ENCODE measurements at regions not wholly inside any gene's neighbourhood (a gene's known extent, or its start where the extent isn't known, plus 50 kb on each side); places are given as distances from the start of the nearest gene placed in this dataset.
"Not testable (repeated sequence)": the region's sequence is repeated elsewhere in the genome, so short reads cannot be mapped to it uniquely, and the experiment has no call there.

DNA sequence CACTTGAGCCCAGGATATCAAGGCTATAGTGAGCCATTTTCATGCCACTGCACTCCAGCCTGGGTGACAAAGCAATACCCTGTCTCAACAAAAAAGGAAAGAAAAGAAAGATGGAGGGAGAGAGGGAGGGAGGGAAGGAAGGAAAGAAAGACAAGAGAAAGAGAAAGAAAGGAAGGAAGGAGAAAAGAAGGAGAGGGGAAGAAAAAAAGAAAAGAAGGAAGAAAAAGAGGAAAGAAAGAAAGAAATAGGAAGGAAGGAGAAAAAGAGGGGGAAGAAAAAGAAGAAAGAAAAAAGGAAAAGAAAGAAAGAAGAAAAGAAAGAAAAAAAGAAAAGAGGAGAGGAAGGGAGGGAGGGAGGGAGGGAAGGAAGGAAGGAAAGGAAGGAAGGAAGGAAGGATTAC, 321.5 kb upstream of the CNTNAP2 start:
- DNase-seq (ENCODE audit: low read depth in 2 of 2): no peak

DNA sequence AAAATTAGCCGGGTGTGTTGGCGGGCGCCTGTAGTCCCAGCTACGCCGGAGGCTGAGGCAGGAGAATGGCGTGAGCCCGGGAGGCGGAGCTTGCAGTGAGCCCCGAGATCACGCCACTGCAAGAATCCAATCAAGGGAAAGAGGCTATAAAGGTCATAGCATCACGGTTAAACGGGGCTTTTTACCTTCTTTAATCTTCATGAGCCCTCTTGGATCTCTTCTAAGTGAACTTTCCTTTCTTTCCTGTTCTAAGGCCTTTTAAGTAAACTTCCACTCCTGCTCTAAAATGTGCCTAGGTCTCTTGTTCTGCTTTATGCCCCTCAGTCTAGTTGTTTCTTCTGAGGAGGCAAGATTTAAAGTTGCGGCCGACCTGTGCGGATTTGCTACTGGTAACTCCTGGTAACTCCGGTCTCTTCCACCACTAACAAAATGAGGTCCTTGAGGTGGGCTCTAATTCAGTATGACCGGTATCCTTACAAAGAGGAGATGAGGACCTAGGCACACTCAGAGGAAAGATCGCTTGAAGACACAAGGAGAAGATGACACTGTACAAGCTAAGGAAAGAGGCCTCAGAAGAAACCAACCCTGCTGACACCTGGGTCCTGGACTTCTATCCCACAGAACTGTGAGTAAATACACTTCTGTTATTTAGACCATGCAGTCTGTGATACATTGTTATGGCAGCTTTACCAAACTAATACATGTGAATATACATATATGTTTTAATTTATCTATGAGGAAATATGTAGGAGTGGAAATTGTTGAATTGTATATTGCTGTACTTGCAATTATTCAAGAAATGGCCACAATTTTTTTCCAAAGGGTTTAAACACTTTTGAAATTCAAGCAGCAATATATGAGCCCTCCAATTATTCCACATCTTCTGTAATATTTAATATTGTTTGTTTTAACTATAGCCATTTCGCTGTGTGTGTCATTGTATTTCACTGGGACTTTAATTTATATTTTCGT, 331.5 kb upstream of the CNTNAP2 start:
- DNase-seq (ENCODE audit: low read depth in 2 of 2): no peak

DNA sequence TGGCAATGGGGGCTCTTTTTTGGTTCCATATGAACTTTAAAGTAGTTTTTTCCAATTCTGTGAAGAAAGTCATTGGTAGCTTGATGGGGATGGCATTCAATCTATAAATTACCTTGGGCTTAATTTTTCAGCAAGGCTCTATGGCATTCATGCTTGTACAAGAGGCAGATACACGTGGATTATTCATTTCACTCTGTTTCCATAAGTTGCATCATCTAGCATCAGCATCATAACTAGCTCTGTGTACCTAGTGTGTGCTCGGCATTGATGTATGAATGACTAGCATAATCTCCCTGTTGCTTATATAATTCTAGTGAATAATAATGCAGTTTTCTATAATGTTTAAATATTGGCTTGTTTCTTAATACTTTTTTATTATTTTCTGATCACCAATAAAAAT, 335.2 kb upstream of the CNTNAP2 start:
- DNase-seq (ENCODE audit: low read depth in 2 of 2): not testable (repeated sequence)

DNA sequence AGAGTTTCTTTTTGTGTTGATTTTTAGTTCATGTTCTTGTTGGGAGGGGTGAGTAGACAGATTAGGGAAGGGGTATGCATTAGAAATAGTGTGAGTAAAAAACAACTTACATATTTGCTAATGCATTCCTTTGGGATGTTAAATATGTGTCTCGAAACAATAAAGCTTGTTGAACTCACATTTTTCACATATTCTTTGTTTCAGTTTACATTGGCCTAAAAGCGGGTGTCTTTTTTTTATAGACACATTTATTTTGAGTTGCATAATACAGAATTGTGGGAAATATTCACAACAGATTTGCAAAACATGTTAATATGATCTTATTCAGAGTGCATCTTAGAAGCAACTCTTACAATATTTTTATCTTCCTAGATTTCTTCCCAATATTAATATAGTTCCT, 337.5 kb upstream of the CNTNAP2 start:
- no peak for DNase-seq (ENCODE audit: low read depth in 2 of 2)

DNA sequence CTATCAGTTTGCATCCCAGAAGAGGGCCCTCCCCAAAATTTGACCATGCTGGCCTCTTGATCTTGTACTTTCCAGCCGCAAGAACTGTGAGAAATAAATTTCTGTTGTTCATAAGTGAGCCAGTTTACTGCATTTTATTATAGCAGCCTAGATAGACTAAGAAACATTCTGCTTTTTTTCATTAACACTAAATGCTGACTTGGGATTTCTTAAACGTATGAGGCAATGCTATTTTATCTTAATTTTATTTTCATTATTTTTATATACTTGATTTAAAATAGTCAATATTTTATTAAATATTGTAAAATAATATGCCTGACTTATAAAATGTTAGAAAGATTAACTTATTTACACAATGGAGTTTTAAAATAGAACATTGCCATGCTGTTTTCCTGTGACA, 341.8 kb upstream of the CNTNAP2 start:
- DNase-seq (ENCODE audit: low read depth in 2 of 2): no peak

DNA sequence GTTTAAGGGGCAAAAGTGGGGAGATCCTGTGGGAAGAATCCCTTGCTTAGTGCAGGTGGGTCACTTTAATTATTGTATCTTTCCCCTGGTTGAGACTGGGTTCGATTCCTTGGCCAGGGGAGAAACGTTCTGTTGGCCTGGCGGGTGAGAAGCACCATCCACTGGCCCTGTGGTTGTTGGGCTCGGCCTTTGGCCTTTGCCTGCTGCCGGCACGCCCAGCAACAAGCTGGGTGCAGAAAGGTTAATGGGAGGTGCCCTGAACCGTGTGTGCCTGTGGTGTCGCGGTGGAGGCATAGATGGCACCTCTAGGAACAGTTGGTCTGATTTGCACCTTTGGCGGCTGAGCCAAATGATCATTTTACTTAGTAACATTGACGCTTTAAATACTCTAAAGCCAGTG, 363.6 kb upstream of the CNTNAP2 start:
- no peak for DNase-seq (ENCODE audit: low read depth in 2 of 2)

DNA sequence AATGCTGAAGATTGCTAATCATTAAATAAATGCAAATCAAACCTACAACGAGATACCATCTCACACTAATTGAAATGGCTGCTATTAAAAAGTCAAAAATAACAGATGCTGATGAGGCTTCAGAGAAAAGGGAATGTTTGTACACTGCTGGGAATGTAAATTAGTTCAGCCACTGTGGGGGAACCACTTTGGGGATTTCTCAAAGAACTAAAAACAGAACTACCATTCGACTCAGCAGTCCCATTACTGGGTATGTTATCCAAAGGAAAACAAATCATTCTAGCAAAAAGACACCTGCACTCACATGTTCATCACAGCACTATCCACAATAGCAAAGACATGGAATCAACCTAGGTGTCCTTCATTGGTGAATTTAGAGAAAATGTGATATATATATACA, 379.0 kb upstream of the CNTNAP2 start:
- no peak for DNase-seq (ENCODE audit: low read depth in 2 of 2)

DNA sequence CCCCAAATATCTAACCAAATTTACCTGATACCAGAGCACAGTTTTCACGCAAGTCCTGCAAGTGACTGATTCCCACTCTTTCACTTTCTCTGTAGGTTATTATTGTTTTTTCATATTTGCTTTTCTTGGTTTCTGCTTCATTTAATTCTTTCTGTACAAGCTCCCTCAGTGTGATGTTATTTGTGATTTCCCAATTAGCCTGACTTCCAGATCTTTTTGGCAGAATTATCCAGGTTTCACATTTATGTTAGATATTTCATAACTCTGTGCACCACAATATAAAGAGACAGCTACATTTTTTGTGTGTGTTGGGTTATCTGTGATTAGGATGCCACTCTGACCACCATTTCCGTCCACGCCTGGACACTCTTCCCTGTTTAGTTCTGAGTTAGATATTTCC, 381.5 kb upstream of the CNTNAP2 start:
- no peak for DNase-seq (ENCODE audit: low read depth in 2 of 2)

DNA sequence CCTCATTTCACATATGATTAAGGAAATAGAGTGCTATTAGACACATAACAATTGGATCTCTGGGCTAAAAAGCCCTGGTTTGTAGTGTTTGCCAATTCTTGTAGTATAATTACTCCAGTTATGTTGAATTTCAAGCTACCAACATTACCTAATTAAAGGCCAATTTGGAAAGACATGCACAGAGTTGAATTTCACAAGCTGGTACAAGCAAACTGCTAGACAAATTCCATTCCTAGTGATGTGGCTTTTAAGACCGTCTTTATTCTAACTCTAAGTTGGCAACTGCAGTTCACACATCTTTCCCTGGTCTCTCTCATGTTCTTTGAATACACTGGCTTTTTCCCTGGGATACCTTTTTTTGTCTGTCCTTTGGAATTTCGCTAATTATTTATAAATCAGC, 384.1 kb upstream of the CNTNAP2 start:
- no peak for DNase-seq (ENCODE audit: low read depth in 2 of 2)

DNA sequence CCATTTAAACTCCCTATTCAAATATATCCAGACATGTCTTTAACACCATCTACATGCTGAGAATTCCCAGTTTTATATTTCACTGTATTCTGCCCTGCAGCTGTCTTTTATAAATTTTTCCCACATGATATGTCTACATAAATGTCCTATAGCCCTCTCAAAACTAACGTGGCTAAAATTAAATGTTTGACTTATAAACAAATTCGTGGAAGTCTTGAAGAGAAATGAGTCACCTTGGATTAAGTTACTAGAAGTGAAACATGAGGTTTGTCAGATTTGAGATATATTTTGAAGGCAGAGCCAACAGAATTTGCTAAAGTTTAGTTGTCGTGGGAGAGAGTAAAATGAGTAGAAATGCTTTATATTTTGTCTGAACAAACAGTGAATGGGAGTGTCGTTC, 386.9 kb upstream of the CNTNAP2 start:
- no peak for DNase-seq (ENCODE audit: low read depth in 2 of 2)

DNA sequence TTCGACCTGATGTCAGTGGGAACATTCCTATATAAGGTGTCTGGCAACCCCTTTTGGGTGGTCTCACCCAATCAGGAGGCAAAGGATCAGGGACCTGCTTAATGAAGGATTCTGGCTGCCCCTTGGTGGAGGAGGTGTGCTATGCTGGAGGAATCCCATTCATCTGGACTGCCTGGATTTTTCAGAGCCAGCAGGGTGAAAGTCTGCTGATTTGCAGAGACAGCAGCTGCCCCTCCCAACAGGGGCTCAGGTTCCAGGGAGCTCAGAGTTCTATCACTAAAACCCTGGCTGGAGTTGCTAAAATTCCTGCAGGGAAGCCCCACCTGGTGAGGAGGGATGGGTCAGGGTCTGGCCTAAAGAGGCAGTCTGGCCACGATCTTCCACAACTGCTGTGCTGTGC, 398.5 kb upstream of the CNTNAP2 start:
- DNase-seq (ENCODE audit: low read depth in 2 of 2): no peak

DNA sequence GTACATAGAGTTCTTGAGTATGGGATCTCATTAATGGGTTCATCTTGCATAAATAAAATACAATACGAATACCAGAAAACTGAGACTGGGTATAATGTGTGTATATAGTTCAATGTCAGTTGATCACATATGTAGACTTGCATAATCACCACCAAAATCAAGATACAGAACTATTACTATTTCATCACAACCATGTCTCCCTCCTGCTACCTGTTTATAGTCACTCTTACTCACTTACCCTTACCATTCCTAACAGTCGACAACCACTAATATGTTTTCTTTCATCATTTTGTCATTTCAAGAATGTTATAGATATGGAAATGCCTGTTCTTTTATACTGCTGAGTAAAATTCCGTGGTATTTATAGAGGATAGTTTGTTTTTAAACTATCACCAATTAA, 416.1 kb upstream of the CNTNAP2 start:
- no peak for DNase-seq (ENCODE audit: low read depth in 2 of 2)

DNA sequence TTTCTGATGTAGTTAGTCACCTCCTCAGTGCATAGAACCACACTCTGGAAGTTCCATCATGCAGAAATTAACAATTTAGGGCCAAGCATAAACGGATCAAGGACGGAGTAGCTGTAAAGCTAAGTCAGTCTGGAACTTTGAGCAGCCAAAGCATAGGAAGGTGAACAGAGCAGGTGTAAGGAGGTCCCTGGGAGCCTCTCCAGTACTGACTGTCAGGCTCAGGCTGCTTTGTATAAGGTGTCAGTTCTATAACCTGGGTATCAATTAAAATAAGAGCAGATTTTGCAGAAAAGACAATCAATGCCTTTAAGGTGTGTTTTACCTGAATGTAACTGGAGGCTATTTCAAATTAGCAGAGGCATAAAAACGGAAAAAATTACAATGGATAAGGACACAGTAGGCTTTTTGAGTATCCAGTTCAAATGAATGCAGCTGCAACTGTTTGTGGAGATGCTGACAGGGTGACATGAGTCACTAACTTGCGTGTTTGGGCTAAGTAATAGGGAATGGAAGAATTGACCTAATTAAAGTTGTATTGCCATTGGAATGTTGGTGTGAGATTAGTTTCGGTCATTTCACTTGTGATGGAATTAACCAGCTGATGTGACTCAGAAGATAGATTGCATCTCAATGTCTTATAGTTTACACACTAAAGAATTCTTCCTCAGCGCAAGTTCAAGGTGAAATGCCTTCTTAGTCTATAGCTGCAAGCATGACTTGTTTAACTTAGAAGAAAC, 417.9 kb upstream of the CNTNAP2 start:
- DNase-seq (ENCODE audit: low read depth in 2 of 2): no peak

DNA sequence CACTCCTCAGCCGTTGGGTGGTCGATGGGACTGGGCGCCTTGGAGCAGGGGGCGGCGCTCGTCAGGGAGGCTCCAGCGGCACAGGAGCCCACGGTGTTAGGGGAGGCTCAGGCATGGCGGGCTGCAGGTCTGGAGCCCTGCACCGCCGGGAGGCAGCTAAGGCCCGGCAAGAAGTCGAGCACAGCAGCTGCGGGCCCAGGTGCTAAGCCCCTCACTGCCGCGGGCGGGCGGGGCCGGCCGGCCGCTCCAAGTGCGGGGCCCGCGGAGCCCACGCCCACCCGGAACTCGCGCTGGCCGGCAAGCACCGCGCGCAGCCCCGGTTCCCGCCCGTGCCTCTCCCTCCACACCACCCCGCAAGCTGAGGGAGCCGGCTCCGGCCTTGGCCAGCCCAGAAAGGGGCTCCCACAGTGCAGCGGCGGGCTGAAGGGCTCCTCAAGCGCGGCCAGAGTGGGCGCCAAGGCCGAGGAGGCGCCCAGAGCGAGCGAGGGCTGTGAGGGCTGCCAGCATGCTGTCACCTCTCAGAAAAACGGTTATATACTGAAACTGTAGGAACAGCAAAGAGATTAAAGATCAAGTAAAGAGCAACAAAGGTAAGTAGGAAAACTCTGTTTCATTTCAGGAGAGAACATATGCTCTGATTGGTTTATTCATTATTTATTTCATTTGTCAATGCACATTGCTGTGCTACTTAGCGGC, 419.0 kb upstream of the CNTNAP2 start:
- DNase-seq (ENCODE audit: low read depth in 2 of 2): not testable (repeated sequence)

DNA sequence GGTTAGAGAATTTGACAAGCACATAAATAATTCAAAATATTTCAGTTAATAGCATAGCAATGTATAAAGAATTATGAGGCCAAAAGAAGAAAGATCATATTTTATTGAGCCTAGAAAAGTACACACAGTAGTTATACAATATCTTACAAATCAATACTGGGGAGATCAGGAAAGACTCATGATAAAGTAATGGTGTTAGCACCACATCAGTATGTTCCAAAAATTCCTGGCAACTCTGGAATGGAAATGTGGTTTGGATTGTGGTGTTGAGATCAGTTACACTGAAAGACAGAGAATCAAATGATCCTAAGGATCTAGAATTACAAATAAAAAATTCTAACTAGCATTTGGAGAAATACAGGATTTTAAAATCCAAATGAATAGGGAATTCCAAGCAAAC, 420.5 kb upstream of the CNTNAP2 start:
- DNase-seq (ENCODE audit: low read depth in 2 of 2): no peak

DNA sequence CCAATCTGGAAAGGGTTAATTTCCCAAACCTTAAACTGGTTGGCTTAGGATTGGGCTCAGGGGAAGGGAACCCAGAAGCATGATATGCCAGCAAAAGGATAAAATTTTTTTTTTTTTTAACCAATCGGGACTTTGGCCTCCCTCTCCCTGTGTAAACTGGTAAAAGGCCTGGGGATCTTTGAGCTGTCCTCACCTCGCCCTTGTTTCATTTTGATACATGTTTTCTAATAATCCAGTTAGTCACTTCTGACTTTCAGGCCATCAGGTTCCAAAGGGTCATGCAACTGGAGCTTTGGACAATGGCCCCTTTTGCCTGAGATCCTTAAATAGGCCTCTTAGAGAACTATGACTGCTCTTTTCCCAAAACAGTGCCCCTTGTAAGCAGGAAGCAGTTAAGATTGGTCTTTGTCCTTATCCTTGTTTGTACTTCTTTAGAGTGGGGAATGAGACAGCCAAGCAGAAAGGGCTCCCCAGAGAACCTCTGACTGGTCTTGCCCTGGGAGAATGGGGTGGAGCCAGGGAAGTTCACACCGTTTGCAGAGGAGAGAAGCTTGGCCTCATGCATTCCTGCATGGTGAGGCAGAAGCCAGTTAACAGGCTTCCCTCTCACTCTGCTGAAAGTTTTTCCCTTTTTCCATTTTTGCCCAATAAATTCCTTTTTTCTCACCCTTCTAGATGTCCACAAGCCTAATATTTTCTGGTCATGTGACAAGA, 424.2 kb upstream of the CNTNAP2 start:
- no peak for DNase-seq (ENCODE audit: low read depth in 2 of 2)

DNA sequence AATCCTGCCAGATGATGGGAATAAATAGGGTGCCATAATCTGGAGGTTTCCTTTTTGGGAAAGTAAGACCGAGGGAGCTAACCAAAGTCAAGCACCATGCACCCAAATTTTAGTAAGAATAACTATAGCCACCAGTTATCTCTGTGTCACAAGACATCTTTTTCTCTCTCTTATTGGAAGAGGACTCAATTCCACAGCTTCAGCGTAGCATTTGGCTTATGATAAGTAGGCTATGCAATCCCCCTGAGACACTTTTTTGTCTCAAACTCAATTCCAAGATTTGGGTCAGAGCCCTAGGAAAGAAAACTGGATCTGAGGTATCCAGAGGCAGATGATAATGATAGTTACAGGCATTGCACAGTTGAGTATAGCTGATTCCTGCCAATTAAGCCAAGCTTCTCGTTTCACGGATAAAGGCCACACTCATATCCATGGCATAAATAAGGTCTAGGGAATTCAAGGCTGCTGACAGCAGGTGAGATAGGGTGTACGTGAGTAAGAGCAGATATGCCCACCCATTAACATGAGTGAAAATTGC, 425.2 kb upstream of the CNTNAP2 start:
- no peak for DNase-seq (ENCODE audit: low read depth in 2 of 2)

DNA sequence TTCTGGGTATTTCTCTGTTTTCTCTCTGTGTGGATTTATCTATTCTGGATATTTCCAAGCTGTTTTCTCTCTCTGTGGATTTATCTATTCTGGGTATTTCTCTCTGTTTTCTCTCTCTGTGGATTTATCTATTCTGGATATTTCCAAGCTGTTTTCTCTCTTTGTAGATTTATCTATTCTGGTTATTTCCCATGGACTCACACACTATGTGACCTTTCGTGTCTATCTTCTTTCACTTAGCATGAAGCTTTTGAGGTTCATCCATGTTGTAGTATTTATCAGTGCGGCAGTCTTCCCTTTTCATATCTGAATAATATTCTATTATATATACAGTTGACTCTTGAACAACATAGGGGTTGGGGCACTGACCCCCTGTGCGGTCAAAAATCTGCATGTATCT, 435.0 kb upstream of the CNTNAP2 start:
- DNase-seq (ENCODE audit: low read depth in 2 of 2): no peak

DNA sequence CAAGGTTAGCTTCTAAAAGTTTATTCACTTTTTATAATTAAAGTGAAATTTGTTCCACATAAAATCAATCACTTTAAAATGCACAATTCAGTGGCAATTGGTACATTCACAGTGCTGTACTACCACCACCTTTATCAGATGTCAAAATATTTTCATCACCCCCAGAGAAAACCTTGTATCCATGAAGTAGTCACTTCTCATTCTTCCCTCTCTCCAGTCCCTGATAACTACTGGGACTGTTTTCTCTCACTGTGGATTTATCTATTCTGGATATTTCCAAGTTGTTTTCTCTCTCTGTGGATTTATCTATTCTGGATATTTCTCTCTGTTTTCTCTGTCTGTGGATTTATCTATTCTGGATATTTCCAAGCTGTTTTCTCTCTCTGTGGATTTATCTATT, 435.4 kb upstream of the CNTNAP2 start:
- no peak for DNase-seq (ENCODE audit: low read depth in 2 of 2)

DNA sequence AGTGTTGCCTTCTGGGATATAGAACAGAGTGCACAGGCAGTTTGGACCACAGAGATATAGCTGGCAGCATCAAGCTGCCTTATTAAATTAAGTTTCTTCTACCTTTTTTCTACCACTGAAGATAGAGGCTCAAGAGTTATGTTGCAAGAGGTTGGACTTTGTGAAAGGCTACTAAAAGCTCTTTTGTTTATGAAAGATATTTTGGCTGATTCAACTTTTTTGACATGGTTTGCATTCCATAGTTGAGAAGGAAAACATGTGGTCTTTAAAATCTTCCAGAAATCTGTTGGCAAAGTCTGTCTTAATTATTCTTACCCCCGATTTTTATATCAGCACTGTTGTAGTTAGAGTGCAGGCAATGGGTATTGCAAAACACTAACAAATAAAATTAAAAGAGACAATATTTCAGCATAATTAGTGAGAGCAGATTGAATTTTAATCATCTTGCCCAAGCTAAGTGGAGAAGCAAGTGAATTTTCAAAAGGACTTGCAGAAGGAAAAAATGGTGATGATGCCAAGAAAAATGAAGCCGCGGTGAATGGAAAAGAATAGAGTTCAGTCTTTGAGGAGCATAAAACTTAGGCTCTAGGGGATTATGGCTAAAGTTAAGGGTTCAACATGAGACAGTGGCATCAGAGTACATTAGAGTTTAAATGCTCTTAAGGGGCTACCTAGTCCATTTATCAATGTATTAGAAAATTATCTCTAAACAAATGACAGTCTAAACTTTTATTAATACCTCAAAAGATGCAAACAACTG, 450.9 kb upstream of the CNTNAP2 start:
- DNase-seq (ENCODE audit: low read depth in 2 of 2): no peak

DNA sequence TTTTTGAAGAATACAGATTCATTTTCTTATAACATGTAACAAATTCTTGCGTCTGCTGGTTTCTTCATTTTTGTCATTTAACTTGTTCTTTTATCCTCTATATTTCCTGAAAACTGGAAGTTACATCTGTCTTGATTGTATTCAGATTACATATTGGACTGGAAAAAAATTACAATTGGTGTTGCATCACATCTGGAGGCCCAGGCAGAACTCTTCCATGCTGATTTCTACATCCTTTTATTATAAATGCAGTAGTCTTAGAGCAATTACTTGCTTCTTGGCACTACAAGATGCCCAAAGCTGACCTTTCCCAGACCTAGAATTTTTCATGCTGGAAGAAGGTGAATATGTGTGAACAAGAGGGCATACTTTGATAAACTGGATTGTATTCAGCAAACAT, 460.9 kb upstream of the CNTNAP2 start:
- no peak for DNase-seq (ENCODE audit: low read depth in 2 of 2)

Data from stimulated activated CD4-positive, alpha-beta T cell treated with anti-CD3 and anti-CD28 coated beads, Interleukin-1b, Interleukin-23, amount 100 ng/mL, for 4 hours (primary cell).